Activated CD4-positive, alpha-beta T cell treated with anti-CD3 and anti-CD28 coated beads for 4 hours (primary cell): ENCODE measurements at regions not wholly inside any gene's neighbourhood (a gene's known extent, or its start where the extent isn't known, plus 50 kb on each side); places are given as distances from the start of the nearest gene placed in this dataset.
"Not testable (repeated sequence)": the region's sequence is repeated elsewhere in the genome, so short reads cannot be mapped to it uniquely, and the experiment has no call there.

Experiments
- DNase-seq, 2 donors: peaks; one replicate each; pipeline ENCODE4 v3.0.0-alpha.2; 2020

GRCh38 chr5:56309262-56309826, 76.2 kb upstream of the ANKRD55 start:
- DNase-seq, result no peak

- DNase-seq, result no peak
Observed at GRCh38 chr5:56307714-56308333, 74.7 kb upstream of the ANKRD55 start.

DNA sequence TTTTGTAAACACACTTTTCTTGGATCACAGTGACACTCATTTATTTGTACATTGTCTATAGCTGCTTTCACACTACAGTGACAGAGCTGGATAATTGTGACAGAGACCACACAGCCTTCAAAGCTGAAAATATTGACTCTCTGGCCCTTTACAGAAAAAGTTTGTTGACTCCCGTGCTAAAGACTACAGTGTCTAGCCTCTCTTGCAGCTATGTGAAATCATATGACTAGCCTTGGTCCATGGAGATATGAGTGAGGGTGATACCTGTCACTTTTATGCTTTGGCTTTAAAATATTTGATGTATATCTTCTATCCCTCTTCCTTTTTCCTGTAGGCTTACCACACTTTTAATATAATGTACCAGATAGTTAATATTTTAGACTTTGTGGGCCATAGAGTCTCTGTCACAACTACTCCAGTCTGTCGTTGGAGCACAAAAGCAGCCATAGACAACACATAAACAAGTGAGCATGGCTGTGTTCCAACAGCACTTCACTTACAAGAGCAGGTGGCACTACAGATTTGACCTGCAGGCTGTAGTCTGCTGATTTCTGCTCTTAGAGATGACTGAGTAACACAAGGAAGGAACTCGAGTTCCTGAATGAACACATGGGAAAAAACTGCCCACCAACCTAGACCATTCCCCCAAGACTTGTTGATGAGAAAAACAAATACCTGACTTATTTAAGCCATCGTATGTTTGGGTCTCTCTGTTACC, 73.5 kb upstream of the ANKRD55 start:
- DNase-seq, result no peak

DNA sequence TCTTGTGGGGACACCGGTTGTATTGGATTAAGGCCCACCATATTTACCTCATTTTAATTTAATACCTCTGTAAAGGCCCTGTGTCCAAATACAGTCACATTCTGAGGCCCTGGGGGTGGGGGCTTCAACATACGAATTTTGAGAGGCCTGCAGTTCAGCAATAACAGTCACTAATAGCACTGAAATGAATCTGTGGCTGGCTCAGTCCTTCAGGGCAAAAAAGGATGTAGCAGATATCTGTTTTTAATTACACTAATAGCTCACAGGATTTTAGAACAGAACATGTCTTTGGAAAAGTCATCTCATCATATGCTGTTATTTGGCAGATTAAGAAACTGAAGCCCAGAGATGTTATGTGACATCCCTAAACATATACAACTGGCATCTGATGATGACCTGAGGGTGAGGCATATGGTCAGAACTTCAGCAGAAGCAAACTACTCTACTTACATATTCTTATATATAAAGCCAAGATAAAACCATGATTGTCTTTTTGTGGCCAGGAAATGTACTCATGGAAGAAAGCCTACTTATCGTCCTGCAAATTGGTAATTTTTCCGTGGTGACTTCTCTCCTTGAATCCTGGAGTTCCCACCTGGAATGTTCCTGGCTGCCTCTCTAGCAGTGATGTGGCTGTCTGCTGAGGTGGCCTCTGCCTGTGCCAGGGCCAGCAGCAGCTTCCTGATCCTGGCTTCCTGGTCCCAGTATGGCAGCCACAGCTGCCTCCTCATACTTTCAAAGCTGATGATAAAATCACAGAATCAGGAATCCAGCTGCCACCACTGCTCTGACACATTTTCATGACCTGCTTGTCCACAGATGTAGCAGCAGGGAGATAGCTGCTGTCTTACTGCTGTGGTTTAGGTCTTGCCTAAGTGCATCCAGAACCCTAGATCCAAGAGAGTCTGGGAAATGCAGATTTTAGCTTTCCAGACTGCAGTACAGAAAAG, 72.1 kb upstream of the ANKRD55 start:
- DNase-seq, result no peak

DNA sequence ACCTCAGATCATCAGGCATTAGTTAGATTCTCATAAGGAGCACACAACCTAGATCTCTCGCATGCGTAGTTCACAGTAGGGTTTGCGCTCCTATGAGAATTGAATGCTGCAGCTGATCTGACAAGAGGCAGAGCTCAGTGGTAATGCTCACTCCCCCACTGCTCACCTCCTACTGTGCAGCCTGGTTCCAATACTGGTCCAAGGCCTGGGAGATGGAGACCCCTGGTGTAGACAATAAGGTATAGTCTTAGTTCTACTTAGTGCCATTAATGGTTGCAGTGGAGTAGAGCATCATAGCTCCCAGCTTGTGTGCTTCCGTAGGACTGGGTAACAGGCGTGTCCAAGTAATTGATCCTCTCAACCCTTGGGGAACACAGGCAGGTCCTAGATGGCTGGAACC, 70.4 kb upstream of the ANKRD55 start:
- DNase-seq, result no peak

DNA sequence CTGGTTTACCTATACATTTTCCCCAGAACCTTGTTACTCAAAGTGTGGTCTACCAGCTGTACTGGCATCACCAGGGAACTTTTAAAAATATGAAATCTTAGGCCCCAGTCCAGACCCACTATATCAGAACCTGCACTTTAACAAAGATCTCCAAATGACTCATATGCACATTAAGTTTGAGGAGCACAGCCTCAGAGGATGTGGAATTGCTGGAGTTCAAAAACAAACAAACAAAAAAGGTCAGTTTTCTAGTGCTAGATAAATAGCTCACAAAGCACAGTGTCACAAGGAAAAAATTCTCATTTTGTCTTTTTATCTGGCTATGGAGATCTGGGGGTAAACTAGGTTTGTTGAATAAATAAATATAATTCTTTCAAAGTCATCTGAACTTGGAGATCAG, 68.9 kb upstream of the ANKRD55 start:
- no peak for DNase-seq

DNA sequence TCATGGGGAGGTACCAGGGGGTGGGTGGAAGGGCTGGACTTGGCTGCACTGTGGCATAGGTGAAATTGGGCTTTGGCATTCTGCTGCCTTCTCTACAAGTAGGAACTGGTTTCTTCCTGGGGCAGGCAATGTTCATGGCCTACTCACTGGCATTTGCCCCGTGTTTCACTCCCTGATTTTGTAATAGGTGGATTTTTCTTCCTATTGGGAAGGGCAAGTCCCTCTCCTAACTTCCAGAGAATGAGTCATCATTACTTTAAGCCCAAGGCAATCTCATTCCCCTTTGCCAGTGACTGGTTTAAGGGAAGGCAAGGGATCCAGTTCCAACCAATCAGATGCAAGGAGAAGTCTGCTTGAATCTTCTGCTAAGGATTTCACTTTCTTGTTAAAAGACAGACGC, 67.9 kb upstream of the ANKRD55 start:
- DNase-seq, result no peak

DNA sequence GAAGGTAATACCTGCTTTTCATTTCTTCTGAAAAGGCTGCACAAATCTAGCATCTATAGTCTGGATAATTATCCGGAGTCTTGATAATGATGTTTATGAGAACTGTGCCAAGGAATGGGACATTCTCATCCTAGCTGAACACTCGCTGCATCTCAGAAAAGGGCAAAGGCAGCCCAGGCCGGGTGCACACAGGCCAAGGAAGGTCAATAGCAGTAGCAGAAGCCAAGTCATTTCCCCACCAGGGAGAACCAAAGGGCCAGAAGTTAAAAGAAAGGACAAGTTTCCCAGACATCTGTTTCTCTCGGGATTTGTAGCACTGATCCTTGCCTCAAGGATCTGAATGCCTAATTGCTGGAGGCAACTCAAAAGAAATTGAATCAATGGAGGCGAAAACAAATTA, 66.1 kb upstream of the ANKRD55 start:
- no peak for DNase-seq

DNA sequence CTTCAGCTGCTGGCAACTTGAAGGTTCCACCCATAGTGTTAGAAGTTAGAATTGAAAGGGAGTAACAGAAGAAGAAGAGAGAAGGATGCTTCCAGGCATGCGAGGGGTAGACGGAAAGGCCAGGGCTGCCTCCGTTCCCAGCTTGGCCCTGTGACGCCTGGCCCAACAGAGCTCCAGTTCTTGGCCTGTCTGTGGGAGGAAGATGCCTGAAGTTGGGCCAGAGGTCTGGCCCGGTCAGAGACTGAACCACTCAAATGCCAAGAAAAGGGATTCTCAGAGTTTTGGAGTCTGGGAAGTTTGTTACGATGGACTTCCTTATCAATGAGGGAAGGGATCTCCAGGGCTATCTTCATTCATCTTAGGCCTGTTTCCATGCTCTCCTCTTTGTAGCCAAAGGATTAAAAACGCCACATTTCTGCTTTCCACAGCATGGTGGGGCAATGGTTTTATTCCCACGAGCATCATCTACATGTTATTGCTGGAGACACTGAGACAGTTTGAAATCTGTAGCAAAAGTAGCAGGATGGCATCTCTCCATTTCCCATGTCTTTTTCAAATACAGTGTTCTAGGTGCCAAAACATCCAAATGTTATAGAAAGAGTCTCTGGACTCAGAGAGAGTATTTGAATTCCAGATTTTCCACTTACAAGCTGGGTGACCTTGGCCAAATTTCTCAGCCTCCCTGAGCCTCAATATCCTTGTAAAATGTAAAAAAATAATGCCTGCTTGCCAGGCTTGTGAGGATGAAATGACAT, 65.4 kb upstream of the ANKRD55 start:
- DNase-seq, result no peak

DNA sequence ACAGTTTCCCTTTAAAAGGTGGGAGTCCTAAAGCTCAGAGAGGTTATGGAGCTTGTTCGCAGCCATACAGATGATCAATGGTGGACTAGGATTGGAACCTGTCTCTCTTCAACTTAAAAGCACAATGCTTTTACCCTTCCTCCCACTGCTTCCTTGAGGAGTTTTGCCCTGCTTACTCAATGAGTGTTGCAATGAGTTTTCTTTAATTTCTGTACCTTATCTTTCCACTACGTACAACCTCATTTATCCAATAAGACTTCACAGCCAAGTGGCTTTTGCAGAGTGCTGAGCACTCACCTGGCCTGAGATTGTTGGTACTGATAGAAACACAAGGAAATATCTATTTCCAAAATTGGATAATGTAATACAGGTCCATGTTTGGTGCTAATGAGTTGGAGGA, 64.7 kb upstream of the ANKRD55 start:
- DNase-seq, result no peak

DNA sequence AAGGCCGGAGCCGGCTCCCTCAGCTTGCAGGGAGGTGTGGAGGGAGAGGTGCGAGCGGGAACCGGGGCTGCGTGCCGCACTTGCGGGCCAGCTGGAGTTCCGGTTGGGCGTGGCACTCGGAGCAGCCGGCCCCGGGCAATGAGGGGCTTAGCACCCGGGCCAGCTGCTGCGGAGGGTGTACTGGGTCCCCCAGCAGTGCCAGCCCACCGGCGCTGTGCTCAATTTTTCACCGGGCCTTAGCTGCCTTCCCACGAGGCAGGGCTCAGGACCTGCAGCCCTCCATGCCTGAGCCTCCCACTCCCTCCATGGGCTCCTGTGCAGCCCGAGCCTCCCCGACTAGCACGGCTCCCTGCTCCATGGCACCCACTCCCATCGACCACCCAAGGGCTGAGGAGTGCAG, 62.2 kb upstream of the ANKRD55 start:
- not testable (repeated sequence) for DNase-seq

GRCh38 chr5:56294354-56294753, 61.2 kb upstream of the ANKRD55 start:
- no peak for DNase-seq

DNA sequence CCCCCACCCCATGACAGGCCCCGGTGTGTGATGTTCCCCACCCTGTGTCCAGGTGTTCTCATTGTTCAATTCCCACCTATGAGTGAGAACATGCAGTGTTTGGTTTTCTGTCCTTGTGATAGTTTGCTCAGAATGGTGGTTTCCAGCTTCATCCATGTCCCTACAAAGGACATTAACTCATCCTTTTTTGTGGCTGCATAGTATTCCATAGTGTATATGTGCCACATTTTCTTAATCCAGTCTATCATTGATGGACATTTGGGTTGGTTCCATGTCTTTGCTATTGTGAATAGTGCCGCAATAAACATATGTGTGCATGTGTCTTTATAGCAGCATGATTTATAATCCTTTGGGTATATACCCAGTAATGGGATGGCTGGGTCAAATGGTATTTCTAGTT, 59.7 kb upstream of the ANKRD55 start:
- DNase-seq, result not testable (repeated sequence)

DNA sequence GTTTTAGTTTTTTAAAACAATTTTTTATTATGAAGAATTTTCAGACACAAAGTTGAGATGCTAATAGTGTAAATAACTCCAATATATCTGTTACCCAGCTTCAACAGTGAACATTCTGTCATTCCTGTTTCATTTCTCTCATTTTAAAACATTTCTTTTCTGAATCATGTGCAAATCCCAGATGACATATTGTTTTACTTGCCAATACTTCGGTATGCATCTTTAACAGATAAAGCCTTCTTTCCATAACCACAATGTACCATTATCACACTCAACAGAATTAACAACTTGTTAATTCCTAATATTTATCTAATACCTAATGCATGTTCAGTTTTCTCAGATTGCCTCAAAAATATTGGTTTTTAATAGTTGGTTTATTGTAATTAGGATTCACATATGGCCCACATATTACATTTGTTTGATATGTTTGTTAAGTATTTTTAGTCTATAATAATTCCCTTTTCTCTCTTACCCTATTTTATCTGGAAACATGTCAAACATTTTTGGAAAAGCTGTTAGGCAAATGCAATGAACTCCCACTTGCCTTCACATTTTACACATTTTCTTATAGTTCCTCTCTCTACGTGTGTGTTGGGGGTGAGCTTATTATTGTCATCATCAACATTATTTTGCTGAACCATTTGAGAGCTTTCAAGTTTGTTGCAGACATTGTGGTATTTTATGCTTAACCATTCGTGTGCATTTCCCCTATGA, 58.7 kb upstream of the ANKRD55 start:
- DNase-seq, result no peak

DNA sequence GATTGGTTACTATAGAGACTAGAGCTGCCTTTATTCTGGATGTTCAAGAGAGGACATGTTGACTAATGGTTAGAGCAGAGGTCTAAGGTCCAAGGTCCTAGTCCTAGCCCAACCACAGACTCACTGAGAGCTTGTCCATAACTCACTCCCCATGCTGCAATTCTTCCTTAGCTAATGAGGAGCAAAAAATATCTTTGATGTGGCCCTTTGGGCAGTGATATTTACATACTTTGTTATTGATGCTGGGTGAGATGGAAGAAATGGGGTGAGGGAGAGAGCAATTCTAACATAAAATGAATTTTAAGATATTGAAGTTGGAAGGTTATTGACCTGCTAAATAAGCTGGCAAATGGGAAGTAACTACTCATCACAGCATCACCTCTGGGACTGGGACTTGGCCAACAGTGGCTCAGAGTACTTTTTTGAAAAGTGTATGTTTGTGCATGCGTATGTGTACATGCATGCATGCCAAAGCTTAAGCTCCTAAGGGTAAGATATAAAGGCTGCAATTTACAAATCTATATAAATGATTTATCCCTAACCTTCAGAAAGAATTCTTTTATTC, 58.0 kb upstream of the ANKRD55 start:
- DNase-seq, result no peak

- DNase-seq, result no peak
Observed at GRCh38 chr5:56290378-56291078, 57.4 kb upstream of the ANKRD55 start.

GRCh38 chr5:56289602-56289987, 56.5 kb upstream of the ANKRD55 start:
- DNase-seq, result no peak

DNA sequence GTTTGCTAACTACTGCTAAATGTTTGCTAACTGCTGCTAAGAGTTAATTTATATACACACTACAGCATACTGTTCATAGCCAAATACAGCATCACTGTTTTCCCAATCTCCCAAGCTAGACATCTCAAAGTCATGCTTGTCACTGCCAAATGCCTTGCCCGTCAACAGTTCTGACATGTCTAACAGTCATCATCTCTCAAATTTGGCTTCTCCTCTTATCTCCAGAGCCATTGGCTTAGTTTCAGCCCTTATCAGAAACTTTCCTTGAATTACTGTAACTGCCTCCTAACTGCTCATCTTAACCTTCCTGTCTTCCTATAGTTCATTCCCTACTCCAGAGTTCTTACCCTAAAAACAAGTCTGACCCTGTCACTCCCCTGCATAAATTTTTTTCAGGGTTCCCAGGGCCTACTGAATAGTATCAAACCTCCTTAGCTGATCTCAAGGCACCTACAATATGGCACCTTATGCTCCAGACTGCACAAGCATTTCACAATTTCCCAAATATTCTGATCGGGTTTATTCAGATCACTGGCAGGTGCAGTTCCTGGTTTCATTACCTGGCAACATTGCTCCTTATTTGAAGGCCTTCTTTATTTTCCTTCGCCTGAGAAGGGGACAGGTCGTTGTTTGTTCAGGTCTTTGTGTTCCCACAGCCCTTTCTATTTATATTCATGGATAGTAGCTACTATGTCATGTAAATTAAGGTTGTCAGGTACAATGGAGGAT, 55.9 kb upstream of the ANKRD55 start:
- no peak for DNase-seq

DNA sequence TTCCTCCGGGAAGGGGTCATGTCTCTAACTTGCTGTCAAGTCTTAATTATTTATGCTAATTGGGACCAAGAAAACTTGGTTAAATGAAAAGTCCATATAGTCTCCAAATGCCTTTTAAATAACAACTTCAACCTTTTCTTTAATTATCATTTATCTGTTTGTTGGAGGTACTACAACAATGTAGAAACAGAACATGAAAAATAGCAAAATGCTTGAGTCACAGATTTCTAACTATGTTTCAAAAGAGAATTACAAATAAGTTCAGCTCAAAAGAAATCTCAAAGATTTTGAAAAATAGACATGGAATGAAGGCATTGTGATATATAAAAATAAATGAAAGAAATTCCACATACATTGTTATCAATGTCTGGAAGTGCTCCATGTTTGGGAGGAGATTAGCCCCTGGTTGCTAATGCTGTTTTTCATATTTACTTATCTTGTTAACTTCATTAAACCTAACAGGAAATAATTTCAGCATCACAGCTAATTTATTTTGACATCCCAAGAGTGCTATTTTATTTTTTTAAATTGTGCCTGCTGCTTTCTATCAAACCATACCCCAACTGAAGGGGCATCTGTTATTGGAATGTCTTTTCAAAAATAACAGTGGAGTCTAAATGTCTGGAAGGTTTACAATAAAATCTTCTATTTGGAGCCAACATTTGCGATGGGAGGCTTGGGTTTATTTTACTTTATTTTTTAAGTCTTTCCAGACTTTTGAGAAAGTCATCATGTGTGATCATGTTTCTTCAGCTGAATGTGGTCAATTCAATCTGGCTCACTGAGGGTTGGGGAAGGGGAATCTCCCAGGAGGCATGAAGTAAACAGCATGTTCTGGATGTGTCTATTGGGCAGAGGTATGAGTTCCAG, 53.1 kb upstream of the ANKRD55 start:
- DNase-seq, result no peak
